ENCODE measurements at regions not wholly inside any gene's neighbourhood (a gene's known extent, or its start where the extent isn't known, plus 50 kb on each side); places are given as distances from the start of the nearest gene placed in this dataset.

DNA sequence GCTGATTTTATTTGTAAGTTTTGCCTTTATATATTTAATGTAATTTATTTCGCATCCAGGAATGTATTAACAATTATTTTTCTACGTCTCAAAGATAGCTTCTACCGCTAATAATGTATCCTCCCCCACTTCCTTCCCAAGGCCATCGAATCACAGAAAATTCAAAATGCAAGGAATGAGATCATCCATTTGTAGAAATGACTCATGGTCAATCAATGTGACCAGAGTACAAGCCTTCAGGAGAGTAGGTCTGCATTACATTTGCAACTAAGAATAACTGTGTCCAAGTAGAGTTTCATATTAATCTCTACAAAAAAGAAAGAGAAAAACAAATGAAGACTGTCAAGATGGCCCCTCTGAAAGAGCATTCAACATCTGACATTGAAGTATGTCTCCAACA is 205.9 kb upstream of the PHF14 start:
- Histone ChIP-seq H3K9ac (no peak overlapping the region), H2AFZ (replicated peaks) (no peak overlapping the region), H3K36me3 (no peaks in the 10 kb centered on the region), H3K9me3 (ENCODE audit: low read depth) (no peaks in the 10 kb centered on the region), H3F3A (ENCODE audit: low read depth) (peaks cover 4% of the 10 kb centered on the region), H3K27me3 (no peaks in the 10 kb centered on the region), H3K79me2 (ENCODE audit: low read depth) (no peaks in the 10 kb centered on the region), H3K27ac (no peak overlapping the region), H4K20me1 (ENCODE audit: low read depth) (no peaks in the 10 kb centered on the region), H3K4me2 (no peak overlapping the region), H3K4me3 (no peak overlapping the region), H3K4me1 (peaks cover 12% of the 10 kb centered on the region)
- Mint-ChIP-seq H3K4me3 (no peak overlapping the region), H3K9me3 (peaks cover 3% of the 10 kb centered on the region), H3K36me3 (no peaks in the 10 kb centered on the region), H3K27me3 (ENCODE audit: insufficient read depth, low read depth) (no peaks in the 10 kb centered on the region), H3K27ac (no peak overlapping the region), H3K4me1 (peaks cover 11% of the 10 kb centered on the region)
- no peak for DNase-seq (ENCODE audit: low spot score)
- TF ChIP-seq EZH2phosphoT487 (IDR thresholded peaks at IDR 0.05) (no peak), EZH2 (IDR thresholded peaks at IDR 0.05) (no peak)
- TF ChIP-seq, protein P1, sequence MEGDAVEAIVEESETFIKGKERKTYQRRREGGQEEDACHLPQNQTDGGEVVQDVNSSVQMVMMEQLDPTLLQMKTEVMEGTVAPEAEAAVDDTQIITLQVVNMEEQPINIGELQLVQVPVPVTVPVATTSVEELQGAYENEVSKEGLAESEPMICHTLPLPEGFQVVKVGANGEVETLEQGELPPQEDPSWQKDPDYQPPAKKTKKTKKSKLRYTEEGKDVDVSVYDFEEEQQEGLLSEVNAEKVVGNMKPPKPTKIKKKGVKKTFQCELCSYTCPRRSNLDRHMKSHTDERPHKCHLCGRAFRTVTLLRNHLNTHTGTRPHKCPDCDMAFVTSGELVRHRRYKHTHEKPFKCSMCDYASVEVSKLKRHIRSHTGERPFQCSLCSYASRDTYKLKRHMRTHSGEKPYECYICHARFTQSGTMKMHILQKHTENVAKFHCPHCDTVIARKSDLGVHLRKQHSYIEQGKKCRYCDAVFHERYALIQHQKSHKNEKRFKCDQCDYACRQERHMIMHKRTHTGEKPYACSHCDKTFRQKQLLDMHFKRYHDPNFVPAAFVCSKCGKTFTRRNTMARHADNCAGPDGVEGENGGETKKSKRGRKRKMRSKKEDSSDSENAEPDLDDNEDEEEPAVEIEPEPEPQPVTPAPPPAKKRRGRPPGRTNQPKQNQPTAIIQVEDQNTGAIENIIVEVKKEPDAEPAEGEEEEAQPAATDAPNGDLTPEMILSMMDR (IDR thresholded peaks at IDR 0.05), result no peak

DNA sequence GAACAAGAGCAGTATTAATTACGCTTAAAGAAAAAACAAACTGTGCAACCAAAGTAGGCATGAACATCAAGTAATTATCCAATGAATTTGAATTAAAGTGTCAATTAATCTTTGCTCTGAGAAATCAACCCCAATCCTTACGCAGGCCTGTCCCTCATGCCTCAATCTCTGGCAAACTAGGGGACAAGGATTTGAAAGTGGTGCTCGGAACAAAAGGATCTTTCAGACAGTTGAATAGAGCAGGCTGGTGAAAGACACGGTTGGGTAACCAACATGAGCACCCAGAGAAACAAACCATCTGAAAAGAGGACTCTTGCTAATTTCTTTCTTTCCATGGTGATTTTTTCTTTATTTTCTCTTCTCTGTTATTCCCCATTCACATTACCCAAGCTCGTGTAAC is 203.5 kb upstream of the PHF14 start:
- no peaks in the 10 kb centered on the region for H3K27me3 Mint-ChIP-seq (ENCODE audit: insufficient read depth, low read depth)
- Histone ChIP-seq H3K4me1 (peaks cover 12% of the 10 kb centered on the region), H3K79me2 (ENCODE audit: low read depth) (no peaks in the 10 kb centered on the region), H3K27ac (no peak overlapping the region), H3F3A (ENCODE audit: low read depth) (peaks cover 4% of the 10 kb centered on the region), H3K9ac (no peak overlapping the region), H3K9me3 (ENCODE audit: low read depth) (no peaks in the 10 kb centered on the region), H3K4me3 (no peak overlapping the region), H3K36me3 (no peaks in the 10 kb centered on the region), H3K27me3 (no peaks in the 10 kb centered on the region), H3K4me2 (peak overlapping the region; percentile 22), H2AFZ (replicated peaks) (no peak overlapping the region), H4K20me1 (ENCODE audit: low read depth) (no peaks in the 10 kb centered on the region)
- TF ChIP-seq, protein P1 (IDR thresholded peaks at IDR 0.05), result no peak
- TF ChIP-seq EZH2phosphoT487 (IDR thresholded peaks at IDR 0.05) (no peak), EZH2 (IDR thresholded peaks at IDR 0.05) (no peak)
- H3K27ac Mint-ChIP-seq, result no peak overlapping the region
- peaks cover 3% of the 10 kb centered on the region for H3K9me3 Mint-ChIP-seq
- H3K4me3 Mint-ChIP-seq, result no peak overlapping the region
- no peaks in the 10 kb centered on the region for H3K36me3 Mint-ChIP-seq
- peaks cover 11% of the 10 kb centered on the region for H3K4me1 Mint-ChIP-seq
- peak; percentile 48 for DNase-seq (ENCODE audit: low spot score)

DNA sequence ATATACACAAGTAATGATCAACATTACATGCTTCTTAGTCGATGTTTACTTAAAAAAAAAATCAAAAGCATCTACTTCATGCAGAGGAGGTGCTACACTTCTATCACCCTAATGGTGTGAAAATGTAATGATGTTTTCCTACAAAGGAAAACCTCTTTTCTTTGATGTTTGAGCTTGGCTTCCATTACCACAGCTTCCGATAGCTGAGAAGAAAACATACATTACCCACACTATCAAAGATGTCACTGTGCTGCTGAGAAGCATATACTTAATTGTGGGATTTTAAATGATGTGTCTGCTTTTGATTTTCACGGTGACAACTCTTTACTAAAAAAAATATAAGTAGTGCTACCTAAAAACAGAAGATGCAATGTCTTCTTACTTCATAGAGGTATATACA is 200.2 kb upstream of the PHF14 start:
- H3K9me3 ChIP-seq (ENCODE audit: low read depth), result no peaks in the 10 kb centered on the region
- H3K4me1 ChIP-seq, result peaks cover 12% of the 10 kb centered on the region
- no peak overlapping the region for H3K4me2 ChIP-seq
- Mint-ChIP-seq H3K9me3 (peaks cover 3% of the 10 kb centered on the region), H3K27ac (no peak overlapping the region), H3K4me3 (no peak overlapping the region), H3K27me3 (ENCODE audit: insufficient read depth, low read depth) (no peaks in the 10 kb centered on the region), H3K36me3 (no peaks in the 10 kb centered on the region), H3K4me1 (peaks cover 11% of the 10 kb centered on the region)
- peaks cover 4% of the 10 kb centered on the region for H3F3A ChIP-seq (ENCODE audit: low read depth)
- H3K27ac ChIP-seq, result no peak overlapping the region
- H3K4me3 ChIP-seq, result no peak overlapping the region
- no peak overlapping the region for H2AFZ ChIP-seq (replicated peaks)
- H4K20me1 ChIP-seq (ENCODE audit: low read depth), result no peaks in the 10 kb centered on the region
- H3K79me2 ChIP-seq (ENCODE audit: low read depth), result no peaks in the 10 kb centered on the region
- DNase-seq (ENCODE audit: low spot score), result no peak
- TF ChIP-seq, protein P1 (IDR thresholded peaks at IDR 0.05), result no peak
- TF ChIP-seq EZH2 (IDR thresholded peaks at IDR 0.05) (no peak), EZH2phosphoT487 (IDR thresholded peaks at IDR 0.05) (no peak)
- H3K36me3 ChIP-seq, result no peaks in the 10 kb centered on the region
- no peaks in the 10 kb centered on the region for H3K27me3 ChIP-seq
- no peak overlapping the region for H3K9ac ChIP-seq
